ENCODE measurements at regions not wholly inside any gene's neighbourhood (a gene's known extent, or its start where the extent isn't known, plus 50 kb on each side); places are given as distances from the start of the nearest gene placed in this dataset.
"Not testable (repeated sequence)": the region's sequence is repeated elsewhere in the genome, so short reads cannot be mapped to it uniquely, and the experiment has no call there.

- no peak overlapping the region for H3K4me3 Mint-ChIP-seq
- H3K27me3 Mint-ChIP-seq = no peaks in the 10 kb centered on the region
- intact Hi-C loops (cut with micrococcal nuclease) = no loop called here
- no peaks in the 10 kb centered on the region for H3K36me3 Mint-ChIP-seq (ENCODE audit: low read depth)
- peaks cover 11% of the 10 kb centered on the region for H3K9me3 Mint-ChIP-seq
- H3K4me1 Mint-ChIP-seq (ENCODE audit: low read depth) = no peaks in the 10 kb centered on the region
- H3K27ac Mint-ChIP-seq = no peak overlapping the region
These were observed 193.7 kb downstream of the OLFM1 start for GRCh38 chr9:135281151-135281550.

- Mint-ChIP-seq H3K27ac (no peak overlapping the region), H3K4me3 (no peak overlapping the region), H3K4me1 (ENCODE audit: low read depth) (no peaks in the 10 kb centered on the region), H3K36me3 (ENCODE audit: low read depth) (no peaks in the 10 kb centered on the region), H3K9me3 (peaks cover 14% of the 10 kb centered on the region), H3K27me3 (no peaks in the 10 kb centered on the region)
- intact Hi-C loops (cut with micrococcal nuclease) = no loop called here
These were observed 194.6 kb downstream of the OLFM1 start for GRCh38 chr9:135281791-135282737.

GRCh38 chr9:135282808-135283207 is 195.3 kb downstream of the OLFM1 start:
- no peaks in the 10 kb centered on the region for H3K4me1 Mint-ChIP-seq (ENCODE audit: low read depth)
- peaks cover 14% of the 10 kb centered on the region for H3K9me3 Mint-ChIP-seq
- intact Hi-C loops (cut with micrococcal nuclease) = no loop called here
- no peaks in the 10 kb centered on the region for H3K27me3 Mint-ChIP-seq
- H3K4me3 Mint-ChIP-seq = no peak overlapping the region
- H3K27ac Mint-ChIP-seq = no peak overlapping the region
- no peaks in the 10 kb centered on the region for H3K36me3 Mint-ChIP-seq (ENCODE audit: low read depth)

- intact Hi-C loops (cut with micrococcal nuclease) = no loop called here
- Mint-ChIP-seq H3K4me1 (ENCODE audit: low read depth) (no peaks in the 10 kb centered on the region), H3K36me3 (ENCODE audit: low read depth) (no peaks in the 10 kb centered on the region), H3K9me3 (peaks cover 14% of the 10 kb centered on the region), H3K4me3 (no peak overlapping the region), H3K27ac (no peak overlapping the region), H3K27me3 (no peaks in the 10 kb centered on the region)
These were observed 195.9 kb upstream of the PPP1R26 start for GRCh38 chr9:135283671-135284070.

- no peaks in the 10 kb centered on the region for H3K36me3 Mint-ChIP-seq (ENCODE audit: low read depth)
- H3K4me3 Mint-ChIP-seq = no peak overlapping the region
- H3K27ac Mint-ChIP-seq = no peak overlapping the region
- peaks cover 14% of the 10 kb centered on the region for H3K9me3 Mint-ChIP-seq
- H3K4me1 Mint-ChIP-seq (ENCODE audit: low read depth) = no peaks in the 10 kb centered on the region
- intact Hi-C loops (cut with micrococcal nuclease) = no loop called here
- peaks cover 4% of the 10 kb centered on the region for H3K27me3 Mint-ChIP-seq
These were observed 195.0 kb upstream of the PPP1R26 start for GRCh38 chr9:135284386-135285134.

- intact Hi-C loops (cut with micrococcal nuclease); H3K27ac Mint-ChIP-seq: not testable (repeated sequence)
These were observed 193.2 kb upstream of the PPP1R26 start for GRCh38 chr9:135286187-135286925.

GRCh38 chr9:135286961-135287360 is 192.6 kb upstream of the PPP1R26 start:
- Mint-ChIP-seq H3K4me3 (no peak overlapping the region), H3K9me3 (peaks cover 14% of the 10 kb centered on the region), H3K4me1 (ENCODE audit: low read depth) (no peaks in the 10 kb centered on the region), H3K27me3 (peaks cover 13% of the 10 kb centered on the region), H3K36me3 (ENCODE audit: low read depth) (no peaks in the 10 kb centered on the region), H3K27ac (no peak overlapping the region)
- intact Hi-C loops (cut with micrococcal nuclease) = no loop called here

More at GRCh38 chr9:135286187-135286925, 193.2 kb upstream of the PPP1R26 start:
- peaks cover 11% of the 10 kb centered on the region for H3K27me3 Mint-ChIP-seq
- H3K4me1 Mint-ChIP-seq (ENCODE audit: low read depth); H3K36me3 Mint-ChIP-seq (ENCODE audit: low read depth); H3K4me3 Mint-ChIP-seq: not testable (repeated sequence)
- peaks cover 14% of the 10 kb centered on the region for H3K9me3 Mint-ChIP-seq

- no peak overlapping the region for H3K4me3 Mint-ChIP-seq
- intact Hi-C loops (cut with micrococcal nuclease) = no loop called here
- peaks cover 14% of the 10 kb centered on the region for H3K9me3 Mint-ChIP-seq
- H3K27me3 Mint-ChIP-seq = peaks cover 13% of the 10 kb centered on the region
- H3K4me1 Mint-ChIP-seq (ENCODE audit: low read depth) = no peaks in the 10 kb centered on the region
- no peaks in the 10 kb centered on the region for H3K36me3 Mint-ChIP-seq (ENCODE audit: low read depth)
- H3K27ac Mint-ChIP-seq = no peak overlapping the region
These were observed 192.0 kb upstream of the PPP1R26 start for GRCh38 chr9:135287627-135288026.

- H3K27me3 Mint-ChIP-seq = peaks cover 13% of the 10 kb centered on the region
- no peaks in the 10 kb centered on the region for H3K4me1 Mint-ChIP-seq (ENCODE audit: low read depth)
- intact Hi-C loops (cut with micrococcal nuclease) = no loop called here
- H3K27ac Mint-ChIP-seq = no peak overlapping the region
- no peak overlapping the region for H3K4me3 Mint-ChIP-seq
- H3K36me3 Mint-ChIP-seq (ENCODE audit: low read depth) = no peaks in the 10 kb centered on the region
- peaks cover 14% of the 10 kb centered on the region for H3K9me3 Mint-ChIP-seq
These were observed 191.5 kb upstream of the PPP1R26 start for GRCh38 chr9:135288054-135288453.

GRCh38 chr9:135289081-135289491 is 190.5 kb upstream of the PPP1R26 start:
- H3K27ac Mint-ChIP-seq = no peak overlapping the region
- H3K4me3 Mint-ChIP-seq = no peak overlapping the region
- peaks cover 13% of the 10 kb centered on the region for H3K27me3 Mint-ChIP-seq
- H3K9me3 Mint-ChIP-seq = peaks cover 14% of the 10 kb centered on the region
- no peaks in the 10 kb centered on the region for H3K4me1 Mint-ChIP-seq (ENCODE audit: low read depth)
- H3K36me3 Mint-ChIP-seq (ENCODE audit: low read depth) = no peaks in the 10 kb centered on the region
- intact Hi-C loops (cut with micrococcal nuclease) = no loop called here

- Mint-ChIP-seq H3K4me3 (no peak overlapping the region), H3K27ac (no peak overlapping the region), H3K4me1 (ENCODE audit: low read depth) (no peaks in the 10 kb centered on the region), H3K9me3 (peaks cover 14% of the 10 kb centered on the region), H3K36me3 (ENCODE audit: low read depth) (no peaks in the 10 kb centered on the region), H3K27me3 (peaks cover 13% of the 10 kb centered on the region)
- intact Hi-C loops (cut with micrococcal nuclease) = no loop called here
These were observed 189.5 kb upstream of the PPP1R26 start for GRCh38 chr9:135290086-135290485.

GRCh38 chr9:135290566-135290965 is 189.0 kb upstream of the PPP1R26 start:
- no peaks in the 10 kb centered on the region for H3K36me3 Mint-ChIP-seq (ENCODE audit: low read depth)
- intact Hi-C loops (cut with micrococcal nuclease) = no loop called here
- H3K4me1 Mint-ChIP-seq (ENCODE audit: low read depth) = no peaks in the 10 kb centered on the region
- H3K27ac Mint-ChIP-seq = no peak overlapping the region
- no peak overlapping the region for H3K4me3 Mint-ChIP-seq
- H3K27me3 Mint-ChIP-seq = peaks cover 13% of the 10 kb centered on the region
- peaks cover 10% of the 10 kb centered on the region for H3K9me3 Mint-ChIP-seq

- Mint-ChIP-seq H3K27ac (no peak overlapping the region), H3K36me3 (ENCODE audit: low read depth) (no peaks in the 10 kb centered on the region), H3K4me1 (ENCODE audit: low read depth) (no peaks in the 10 kb centered on the region), H3K4me3 (no peak overlapping the region), H3K9me3 (peaks cover 4% of the 10 kb centered on the region), H3K27me3 (peaks cover 13% of the 10 kb centered on the region)
- intact Hi-C loops (cut with micrococcal nuclease) = no loop called here
These were observed 188.4 kb upstream of the PPP1R26 start for GRCh38 chr9:135291165-135291564.

- H3K4me3 Mint-ChIP-seq = no peak overlapping the region
- intact Hi-C loops (cut with micrococcal nuclease) = no loop called here
- H3K4me1 Mint-ChIP-seq (ENCODE audit: low read depth) = no peaks in the 10 kb centered on the region
- no peaks in the 10 kb centered on the region for H3K9me3 Mint-ChIP-seq
- no peaks in the 10 kb centered on the region for H3K36me3 Mint-ChIP-seq (ENCODE audit: low read depth)
- H3K27me3 Mint-ChIP-seq = peaks cover 13% of the 10 kb centered on the region
- no peak overlapping the region for H3K27ac Mint-ChIP-seq
These were observed 184.7 kb upstream of the PPP1R26 start for GRCh38 chr9:135294836-135295235.
